Right renal pelvis (tissue), 4 donors: ENCODE measurements at regions not wholly inside any gene's neighbourhood (a gene's known extent, or its start where the extent isn't known, plus 50 kb on each side); places are given as distances from the start of the nearest gene placed in this dataset.
"Not testable (repeated sequence)": the region's sequence is repeated elsewhere in the genome, so short reads cannot be mapped to it uniquely, and the experiment has no call there.

Experiments
- DNase-seq, 4 donors: peaks; one replicate each; pipeline ENCODE4 v3.0.0-alpha.2; 2013; ENCODE audit warnings: low read depth in 4 of 4, low spot score in 3 of 4, missing footprints in 1 of 4

DNA sequence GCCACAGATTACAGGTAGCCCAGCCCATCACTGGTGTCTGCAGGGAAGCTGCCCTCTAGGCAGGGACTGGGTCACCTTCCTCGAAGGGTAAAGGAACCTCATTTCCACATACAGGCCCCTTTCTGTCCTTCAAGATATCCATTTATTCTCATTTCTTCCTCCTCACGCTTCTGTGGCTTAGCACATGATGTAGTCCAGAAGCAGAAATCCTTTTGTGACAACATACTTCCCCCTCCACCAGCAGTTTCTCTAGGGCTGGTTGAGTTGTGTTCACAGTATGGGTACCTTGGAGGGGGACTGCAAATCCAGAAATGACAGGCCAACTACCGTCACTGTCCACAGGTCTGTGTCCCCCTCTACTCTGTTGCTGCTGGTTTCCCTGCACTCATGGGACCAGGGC, 364.9 kb downstream of the ANAPC1 start:
- no peak for DNase-seq

DNA sequence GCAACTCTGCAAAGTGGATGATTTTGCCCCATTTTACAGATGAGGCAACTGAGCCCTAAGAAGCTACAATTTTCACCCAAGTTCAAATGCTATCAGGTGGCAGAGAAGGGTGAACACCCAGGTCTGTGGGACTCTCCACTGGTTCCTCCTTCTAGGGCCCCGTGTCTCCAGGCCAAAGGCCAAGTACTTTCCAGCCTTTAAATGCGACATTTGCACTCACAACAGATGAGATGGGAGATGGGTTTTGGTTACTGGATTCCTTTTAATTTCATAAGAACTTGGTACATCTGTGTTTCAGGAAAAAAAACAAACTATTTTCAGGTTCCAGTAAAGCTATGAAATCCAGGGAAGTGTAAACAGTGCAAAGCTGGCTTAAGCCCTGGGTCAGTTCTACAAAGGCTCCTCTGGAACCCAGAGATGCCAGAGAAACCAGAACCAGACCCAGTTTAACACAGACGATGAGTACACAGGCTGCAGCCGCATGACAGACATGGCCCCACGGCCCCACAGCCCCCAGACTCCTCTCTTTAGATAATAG, 361.7 kb downstream of the ANAPC1 start:
- DNase-seq = no peak

DNA sequence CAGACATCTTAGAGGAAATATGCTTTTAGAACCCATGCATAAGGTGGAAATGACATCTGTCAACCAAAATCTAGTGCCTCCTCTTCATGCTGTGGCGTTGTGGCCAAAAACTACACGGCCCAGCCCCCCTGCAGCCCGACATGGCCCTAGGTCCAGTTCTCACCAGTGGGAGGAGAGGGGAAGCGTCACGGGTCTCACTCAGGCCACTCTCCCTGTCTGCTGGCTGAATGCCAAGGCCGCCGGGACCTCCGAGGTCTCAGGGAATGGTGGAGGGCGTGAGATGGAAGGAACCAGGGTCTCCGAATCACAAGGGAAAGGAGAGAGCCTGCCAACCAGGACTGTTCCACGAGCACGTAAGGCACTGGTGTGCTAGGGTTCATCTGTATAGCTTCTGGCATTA, 361.0 kb downstream of the ANAPC1 start:
- DNase-seq = peak in 1 of 4 donors; percentile 23

DNA sequence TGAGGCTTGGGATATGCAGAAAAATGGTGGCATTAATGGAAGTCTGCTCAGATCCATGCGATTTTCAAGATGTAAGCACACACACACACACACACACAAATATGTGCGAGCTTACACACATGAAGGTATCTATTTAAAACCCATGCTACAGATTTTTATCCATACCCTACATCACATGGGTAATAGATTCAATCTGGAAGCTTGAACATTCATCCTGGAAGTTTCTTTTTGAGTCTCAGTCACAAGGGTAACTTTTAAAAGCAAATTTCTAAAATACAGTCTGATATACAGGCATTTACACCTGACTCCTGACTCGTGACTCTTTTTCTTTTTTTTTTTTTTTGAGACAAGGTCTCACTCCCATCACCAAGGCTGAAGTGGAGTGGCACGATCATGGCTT, 359.0 kb downstream of the ANAPC1 start:
- DNase-seq = not testable (repeated sequence)

DNA sequence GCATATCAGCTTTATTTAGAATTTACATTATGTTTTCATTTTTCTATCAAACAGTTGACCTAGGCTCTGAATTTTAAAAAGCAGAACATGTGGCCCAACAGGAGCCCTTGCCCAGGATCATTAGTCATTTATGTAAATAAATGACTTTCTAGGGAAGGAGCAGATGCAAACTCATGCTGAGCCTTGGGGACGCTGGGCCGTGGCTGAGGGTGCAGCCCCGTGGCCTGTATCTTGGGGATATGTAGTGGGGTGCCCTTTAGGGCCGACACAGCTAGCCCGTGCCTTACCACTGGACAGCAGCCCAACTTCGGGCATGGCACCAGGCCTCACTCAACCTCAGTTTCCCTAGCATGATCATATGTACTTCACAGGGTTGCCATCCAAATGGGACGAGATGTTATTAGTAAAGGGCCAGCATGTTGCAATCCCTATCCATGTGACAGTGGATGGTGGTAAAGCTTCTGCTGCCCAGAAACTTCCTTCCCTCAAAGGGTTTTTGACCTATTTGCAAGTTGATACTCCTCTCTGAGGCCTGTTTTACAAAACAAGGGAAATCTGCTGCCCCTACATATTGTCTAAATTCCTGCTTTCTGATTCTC, 357.9 kb downstream of the ANAPC1 start:
- not testable (repeated sequence) for DNase-seq

DNA sequence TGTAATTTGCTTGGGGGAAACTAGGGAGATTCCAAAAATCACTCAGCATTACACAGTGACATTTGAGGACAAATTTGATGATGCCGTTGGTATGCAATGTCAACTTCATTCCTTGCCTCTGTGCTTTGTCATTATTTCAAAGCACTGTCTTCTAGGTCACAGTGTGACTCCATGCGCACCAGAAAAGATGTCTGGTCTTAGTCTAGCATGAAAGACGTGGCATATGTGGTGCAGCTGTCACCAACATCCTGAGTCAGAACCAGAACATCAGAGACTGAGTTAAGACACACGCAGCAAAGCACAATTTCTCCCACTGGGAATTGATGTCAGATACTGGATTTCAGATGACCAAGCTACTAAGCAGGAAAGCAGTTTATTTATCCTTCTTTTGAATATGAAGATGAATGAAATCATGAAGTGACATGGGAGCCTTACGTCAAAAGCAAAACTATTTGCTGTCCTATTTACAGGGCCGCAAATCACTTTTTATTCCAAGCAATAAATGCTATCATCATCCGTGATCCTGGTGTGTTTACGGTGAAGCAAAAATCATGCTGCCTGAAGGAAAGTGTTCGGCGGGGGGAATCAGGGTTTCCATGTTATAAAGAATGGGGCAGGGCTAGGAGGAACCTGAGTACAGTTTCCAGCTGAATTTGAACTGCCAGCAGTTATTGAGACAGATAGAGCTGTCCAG, 356.1 kb downstream of the ANAPC1 start:
- not testable (repeated sequence) for DNase-seq

DNA sequence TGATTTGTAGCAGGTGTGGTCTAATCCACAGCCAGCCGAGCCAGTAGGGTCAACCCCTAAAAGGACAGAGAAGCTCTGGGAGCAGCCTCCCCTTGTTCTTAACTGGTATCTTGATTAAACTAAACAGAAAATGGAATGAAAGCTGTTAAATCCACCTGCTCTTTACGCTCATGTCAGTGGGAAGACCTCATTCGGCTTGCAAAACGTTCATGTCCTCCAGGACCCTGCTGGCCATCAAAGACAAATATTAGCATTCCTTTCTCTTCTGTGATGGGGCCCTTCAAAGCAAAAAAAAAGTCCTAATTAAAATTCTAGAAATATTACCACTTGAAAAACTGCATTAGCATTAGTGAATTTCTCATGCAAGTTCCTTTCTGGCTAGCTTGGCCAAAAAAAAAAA, 355.0 kb downstream of the ANAPC1 start:
- not testable (repeated sequence) for DNase-seq

DNA sequence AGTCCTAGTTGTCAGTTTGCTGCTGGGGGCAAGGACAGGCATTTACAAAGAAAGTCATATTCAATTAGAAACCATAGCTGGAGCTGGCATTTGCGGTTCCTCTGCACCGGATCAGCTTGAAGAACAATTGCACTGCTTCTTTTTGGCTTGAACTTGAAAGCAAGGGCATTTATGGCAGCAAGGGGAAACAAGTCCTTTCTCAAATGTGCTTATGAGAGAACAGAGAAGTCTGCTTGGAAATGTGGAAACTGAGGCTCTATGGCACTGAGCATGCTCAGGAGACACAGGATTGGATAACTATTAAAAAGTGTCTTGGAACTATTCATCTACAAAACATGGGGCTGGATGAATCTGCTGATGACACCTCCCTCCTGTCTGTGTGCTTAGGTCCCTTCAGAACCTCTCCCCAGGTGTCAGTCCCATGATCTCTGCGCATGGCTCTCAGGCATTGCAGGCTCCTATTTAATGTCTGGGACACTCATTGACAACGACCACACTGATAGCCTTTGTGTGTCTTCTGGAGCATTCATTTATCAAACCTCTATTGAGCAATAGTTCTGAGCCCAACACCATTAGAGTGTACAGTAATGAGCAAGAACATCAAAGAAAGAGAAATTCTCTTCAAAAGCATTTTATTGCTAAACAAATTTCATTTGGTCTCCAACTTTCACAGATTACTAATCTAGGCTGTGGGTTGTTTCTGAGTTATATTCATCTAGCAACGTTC, 353.6 kb downstream of the ANAPC1 start:
- DNase-seq = not testable (repeated sequence)

DNA sequence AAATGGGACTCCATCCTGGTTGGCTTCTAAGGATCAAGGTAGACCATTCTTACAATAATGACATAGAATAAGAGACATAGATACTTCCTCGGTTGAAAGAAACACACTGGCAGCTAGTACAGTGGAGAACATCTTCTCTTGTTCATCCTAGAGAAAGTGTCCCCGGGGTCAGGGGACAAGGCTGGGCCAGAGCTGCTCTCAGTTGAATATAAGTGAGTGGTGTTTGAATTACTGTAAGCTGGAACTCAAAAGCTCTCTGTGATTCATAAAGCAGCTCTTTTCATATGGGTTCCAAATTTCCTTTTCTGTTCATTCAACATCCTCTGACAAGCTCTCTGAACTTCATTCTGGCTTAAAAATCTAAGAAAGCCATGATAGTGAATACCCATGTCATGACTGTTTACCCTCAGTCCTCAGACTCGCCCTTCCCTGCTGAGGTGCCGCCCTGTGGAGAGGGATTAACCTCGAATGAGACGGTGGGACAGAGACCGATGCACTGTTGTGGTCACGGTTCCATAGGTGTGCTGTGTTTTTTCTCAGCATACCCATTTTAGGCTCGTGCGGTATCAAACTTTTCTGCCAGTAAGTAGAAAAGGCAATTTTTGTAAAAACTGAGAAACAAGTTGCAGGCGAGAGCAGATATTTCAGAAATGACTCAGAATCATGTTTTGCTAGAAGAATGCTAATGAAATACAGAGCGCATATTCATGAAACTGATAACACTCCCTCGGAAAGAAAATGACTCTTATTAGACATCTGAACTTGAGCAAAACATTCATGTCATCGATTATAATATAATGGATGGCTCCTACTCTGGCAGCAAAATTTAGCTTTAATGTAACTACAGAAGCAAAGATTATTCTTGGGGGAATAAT, 351.1 kb downstream of the ANAPC1 start:
- not testable (repeated sequence) for DNase-seq

DNA sequence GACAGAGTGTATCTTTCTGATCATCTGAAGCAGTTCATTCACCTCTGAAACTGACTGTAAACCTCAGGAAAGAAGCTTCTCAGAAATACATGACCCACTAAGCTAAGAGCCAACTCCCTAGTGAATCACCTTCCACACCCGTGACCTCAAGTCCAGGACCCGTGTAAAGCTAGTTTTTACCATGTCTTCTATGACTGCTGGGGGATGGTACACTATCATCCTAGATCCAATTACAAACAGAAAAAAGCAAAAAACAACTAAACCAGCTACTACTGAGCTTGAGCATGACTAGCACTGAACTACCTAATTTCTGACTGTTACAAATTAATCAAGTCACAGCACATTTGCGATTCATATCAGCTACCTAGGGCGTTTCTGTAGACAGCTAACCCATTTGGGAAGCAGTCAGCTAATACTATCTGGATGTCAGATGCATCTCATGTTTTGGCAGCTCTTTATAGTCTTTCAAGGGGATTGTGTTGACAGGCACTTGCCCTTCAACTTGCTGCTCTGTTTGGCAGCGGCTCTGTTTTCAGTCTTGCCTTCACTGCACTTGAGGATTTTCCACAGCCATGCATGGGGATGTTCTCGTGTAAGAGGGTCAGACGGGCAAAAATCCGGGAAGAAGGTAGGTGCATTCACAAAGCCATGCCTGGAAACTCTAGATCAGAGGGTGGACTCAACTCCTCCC, 350.3 kb downstream of the ANAPC1 start:
- DNase-seq = not testable (repeated sequence)

DNA sequence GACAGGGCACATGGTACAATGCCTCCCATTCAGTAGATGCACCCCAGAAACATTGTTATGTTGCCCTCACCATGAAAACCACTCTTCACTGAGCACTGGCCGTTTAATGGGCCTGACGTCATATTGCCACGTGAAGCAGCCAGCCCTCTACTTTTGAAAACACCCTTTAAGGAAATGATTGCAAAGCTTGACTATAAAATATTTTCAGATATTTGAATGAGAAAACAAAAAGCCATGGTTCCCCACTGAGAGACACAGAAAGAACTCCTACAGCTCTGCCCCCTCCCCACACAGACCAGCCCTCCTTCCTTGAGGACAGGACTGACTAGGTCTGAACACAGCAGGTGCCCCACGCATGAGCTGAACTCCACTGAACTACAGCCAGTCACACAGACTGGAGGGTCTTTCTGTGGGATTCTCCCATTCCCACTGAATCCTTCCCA, 349.1 kb downstream of the ANAPC1 start:
- DNase-seq = peak in 2 of 4 donors; percentile 18

DNA sequence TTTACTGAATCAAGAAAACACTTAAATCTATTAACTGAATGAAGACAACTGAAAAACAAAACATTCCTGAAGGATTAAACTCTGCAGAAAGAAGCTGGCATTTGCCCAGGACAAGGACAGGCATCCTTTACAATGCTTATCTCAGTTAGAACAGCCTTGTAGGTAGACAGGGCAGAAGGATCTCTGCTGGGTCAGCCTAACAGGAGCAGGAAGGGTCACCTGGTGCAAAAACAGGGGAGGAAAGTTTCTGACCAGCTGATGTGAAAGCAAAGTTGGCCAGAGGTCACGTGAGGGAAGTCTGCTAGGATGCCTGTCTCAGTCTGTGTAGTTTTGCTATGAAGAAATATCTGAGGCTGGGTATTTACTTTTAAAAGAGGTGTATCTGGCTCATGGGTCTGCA, 348.6 kb downstream of the ANAPC1 start:
- DNase-seq = peak in 1 of 4 donors; percentile 9

DNA sequence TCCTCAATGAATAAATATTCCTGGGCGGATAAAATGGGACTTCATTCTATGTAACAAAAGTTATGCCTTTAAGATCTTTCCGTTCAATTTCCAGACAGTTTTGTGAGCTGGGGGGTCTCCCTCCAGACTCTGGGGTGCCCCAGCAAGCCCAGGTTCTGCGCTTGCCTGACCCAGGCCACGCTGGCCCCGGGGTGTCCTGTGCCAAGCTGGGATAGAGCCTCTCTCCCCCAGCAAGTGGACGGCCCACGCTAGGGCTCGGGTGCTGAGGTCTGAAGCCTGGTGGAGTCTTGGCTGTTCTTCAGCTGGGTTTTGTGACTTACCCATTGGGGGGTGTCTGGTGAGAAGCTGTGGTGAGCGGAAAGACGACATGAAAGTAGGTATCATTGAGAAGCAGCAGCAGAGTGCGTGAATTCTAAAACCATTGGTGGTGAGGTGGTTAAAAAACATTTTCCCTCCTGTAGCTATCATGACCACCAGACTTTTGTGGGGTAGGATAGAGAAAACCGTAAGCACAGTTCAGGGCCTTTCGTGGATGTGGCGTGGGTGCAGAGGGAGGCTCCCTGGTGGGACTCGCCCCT, 346.8 kb downstream of the ANAPC1 start:
- no peak for DNase-seq

DNA sequence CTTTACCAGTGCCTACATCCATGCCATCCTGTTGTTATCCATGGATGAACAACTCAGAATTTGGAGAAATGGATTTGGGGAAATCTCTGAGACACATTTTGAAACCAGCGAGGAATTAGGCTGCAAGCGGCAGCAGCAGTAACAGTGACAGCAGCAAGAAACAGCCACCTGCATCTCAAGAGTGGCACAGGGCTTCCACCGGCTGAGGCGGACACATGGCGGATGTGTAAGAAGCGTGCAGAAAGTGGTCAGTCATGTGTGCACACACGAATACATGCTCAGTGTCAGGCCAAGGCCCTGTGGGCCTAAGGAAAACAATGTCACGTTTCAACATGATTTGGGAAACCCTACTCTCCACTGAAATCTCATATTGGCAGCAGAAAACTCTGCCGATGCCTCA, 344.0 kb downstream of the ANAPC1 start:
- DNase-seq = not testable (repeated sequence)

DNA sequence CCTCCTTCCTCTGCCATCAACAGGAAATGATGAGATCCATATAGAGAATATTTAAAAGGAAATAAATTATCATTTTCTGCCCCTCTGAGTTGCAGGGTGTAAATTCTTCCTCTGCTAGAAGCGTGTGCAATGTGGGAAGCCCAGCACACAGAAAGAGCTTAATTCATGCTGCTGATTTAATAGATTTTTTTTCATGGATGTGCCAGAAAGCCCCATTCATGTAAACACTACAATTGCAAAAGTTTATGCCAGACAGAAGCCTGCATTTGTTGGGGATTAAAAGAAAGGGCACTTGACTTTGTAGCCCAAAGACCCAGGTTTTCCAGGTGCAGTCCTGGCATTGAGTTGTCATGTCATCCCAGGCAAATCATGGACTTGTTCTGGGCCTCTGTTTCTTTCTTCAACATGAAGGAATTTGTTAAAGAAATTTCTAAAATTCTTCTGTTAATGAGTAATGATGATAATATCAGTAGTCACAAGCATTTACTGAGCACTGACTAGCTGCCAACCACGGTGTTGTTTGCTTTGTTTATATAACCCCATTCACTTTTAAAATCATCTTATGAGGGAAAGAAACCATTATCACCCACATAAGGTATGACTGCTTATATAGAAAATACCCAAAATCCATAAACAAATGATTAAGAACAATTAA, 341.7 kb downstream of the ANAPC1 start:
- DNase-seq = not testable (repeated sequence)

DNA sequence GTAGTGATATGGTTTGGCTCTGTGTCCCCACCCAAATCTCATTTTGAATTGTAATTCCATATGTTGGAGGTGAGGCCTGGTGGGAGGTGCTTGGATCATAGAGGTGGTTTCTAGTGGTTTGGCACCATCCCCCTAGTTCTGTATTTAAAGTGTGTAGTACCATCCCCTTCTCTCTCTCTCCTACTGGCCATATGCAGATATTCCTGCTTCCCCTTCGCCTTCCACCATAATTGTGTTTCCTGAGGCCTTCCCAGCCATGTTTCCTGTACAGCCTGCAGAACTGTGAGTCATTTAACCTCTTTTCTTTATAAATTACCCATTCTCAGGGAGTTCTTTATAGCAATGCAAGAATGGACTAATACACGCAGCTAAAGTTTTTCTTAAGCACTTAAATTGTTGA, 340.0 kb downstream of the ANAPC1 start:
- not testable (repeated sequence) for DNase-seq

DNA sequence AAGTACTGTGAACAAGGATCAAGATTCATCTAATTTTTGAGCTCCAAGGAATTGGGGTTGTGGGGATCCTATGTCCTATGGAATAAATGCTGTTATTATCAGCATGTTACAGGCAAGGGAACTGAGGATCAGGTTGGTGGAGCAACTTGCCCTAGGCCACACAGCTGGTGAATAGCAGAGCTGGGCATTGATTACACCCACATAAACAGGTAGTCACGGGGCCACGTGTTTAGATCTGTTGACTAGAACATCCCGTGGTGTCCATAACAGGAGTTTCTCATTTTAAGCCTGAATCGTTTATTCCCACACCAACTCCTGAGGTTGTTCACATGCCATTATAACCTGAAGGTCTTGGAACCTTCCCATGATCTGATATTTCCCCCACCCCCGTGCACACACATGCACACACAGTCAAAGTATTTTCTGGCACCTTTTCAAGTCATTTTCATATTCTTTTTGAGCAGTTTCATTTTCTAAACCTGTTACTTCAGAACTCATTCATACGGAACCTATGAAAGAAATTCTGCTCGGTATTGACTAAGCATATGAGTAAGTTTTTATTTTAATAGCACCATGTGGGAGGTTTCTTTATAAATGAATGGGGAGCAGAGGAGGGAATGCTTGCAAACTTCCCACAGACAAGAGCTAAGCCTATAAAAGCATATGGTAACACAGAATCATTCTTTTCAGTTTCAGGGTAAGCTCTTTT, 338.1 kb downstream of the ANAPC1 start:
- not testable (repeated sequence) for DNase-seq

DNA sequence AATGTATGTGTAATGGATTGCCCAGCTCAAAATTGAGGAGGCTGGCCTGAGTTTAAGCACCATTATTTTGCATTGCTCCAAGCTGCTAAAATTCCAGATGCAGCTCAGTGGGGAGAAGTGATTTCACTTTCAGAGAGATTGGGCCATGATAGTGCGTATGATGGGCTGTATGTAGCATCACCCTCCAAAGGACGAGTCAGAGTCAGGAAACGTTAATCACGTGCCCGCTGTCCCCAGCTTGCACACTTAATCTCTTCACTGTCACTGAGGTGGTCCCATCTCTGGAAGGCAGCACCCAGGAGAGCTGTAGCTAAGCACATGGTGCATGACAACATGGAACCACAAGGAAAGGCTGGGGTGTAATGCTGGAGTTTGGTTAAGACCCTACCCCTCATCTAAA, 337.4 kb downstream of the ANAPC1 start:
- not testable (repeated sequence) for DNase-seq
